PFSK-1 (cell line): ENCODE measurements at regions not wholly inside any gene's neighbourhood (a gene's known extent, or its start where the extent isn't known, plus 50 kb on each side); places are given as distances from the start of the nearest gene placed in this dataset.

ENCODE experiments used
- POLR2AphosphoS5 ChIP-seq: IDR thresholded peaks from 2 replicates; pipeline ENCODE4 v1.6.1; 2012; ENCODE audit warnings: low read depth, mild to moderate bottlenecking, control low read depth, low read length, moderate library complexity
- REST ChIP-seq, 2 experiments: IDR thresholded peaks; 2 replicates each; pipeline versions ENCODE4 v1.6.1 to v1.8.0; 2011 to 2012; ENCODE audit warnings: low read depth in 2 of 2, low read length in 2 of 2, control low read depth in 1 of 2, inconsistent platforms in 1 of 2, mild to moderate bottlenecking in 1 of 2, moderate library complexity in 1 of 2; ENCODE audit not compliant: insufficient read depth in 1 of 2
- SIN3A ChIP-seq: IDR thresholded peaks from 2 replicates; pipeline ENCODE4 v1.6.1; 2012; ENCODE audit warnings: mild to moderate bottlenecking, low read length, moderate library complexity, borderline replicate concordance; ENCODE audit not compliant: insufficient read depth
- TAF1 ChIP-seq: IDR thresholded peaks from 2 replicates; pipeline ENCODE4 v1.6.1; 2012; ENCODE audit warnings: low read length, control low read depth, borderline replicate concordance; ENCODE audit not compliant: insufficient read depth

DNA sequence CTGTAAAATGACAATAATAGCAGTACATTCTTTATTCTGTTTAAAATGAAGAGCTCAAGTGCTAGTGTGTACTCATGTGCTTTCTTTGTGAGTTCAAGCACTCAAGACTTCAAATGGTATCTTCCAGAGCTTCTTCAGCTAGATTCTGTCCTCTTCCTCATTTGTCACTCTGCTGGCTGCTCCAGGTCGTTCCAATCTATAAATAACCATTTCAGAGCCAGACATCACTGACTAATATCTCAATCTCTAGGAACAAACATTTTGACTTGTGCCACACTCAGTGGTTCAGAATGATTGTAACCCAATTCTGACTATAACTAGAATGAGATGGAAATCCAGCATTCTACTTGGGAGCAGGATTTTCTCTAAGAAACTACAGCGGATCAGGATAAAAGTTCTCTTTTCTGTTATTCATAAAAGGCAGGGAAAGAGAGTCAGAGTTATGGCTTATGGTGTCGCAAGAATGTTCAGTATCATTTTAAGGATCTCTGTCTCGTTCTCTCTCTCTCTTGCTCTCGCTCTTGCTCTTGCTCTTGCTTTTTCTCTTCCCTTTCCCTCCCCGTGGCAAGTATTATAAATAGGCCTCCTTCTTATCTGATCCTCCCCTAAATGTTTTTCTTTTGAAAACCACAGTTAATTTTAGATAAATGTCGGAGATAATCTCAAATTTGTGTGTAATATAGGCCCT, 116.3 kb upstream of the MAF start:
- no peak for TF ChIP-seq POLR2AphosphoS5
- TF ChIP-seq SIN3A = no peak
- no peak for TF ChIP-seq TAF1
- TF ChIP-seq REST (IDR thresholded peaks at IDR 0.05; ENCODE audit: insufficient read depth in 1 of 2, low read depth in 2 of 2, low read length in 2 of 2) = no peak
